ENCODE measurements at regions not wholly inside any gene's neighbourhood (a gene's known extent, or its start where the extent isn't known, plus 50 kb on each side); places are given as distances from the start of the nearest gene placed in this dataset.

- DNase-seq, result no peak
Observed at GRCh38 chr6:26149240-26149639, 62.0 kb downstream of the HFE start.

- DNase-seq, result no peak
Observed at GRCh38 chr6:26152226-26153101, 65.2 kb downstream of the HFE start.

- peak; percentile 49 for DNase-seq
Observed at GRCh38 chr6:26155061-26155930, 68.1 kb downstream of the HFE start.

GRCh38 chr6:26156105-26156849, 69.0 kb downstream of the HFE start:
- peak; percentile 52 for DNase-seq

- DNase-seq, result peak; percentile 60
Observed at GRCh38 chr6:26156850-26157250, 69.6 kb downstream of the HFE start.

DNA sequence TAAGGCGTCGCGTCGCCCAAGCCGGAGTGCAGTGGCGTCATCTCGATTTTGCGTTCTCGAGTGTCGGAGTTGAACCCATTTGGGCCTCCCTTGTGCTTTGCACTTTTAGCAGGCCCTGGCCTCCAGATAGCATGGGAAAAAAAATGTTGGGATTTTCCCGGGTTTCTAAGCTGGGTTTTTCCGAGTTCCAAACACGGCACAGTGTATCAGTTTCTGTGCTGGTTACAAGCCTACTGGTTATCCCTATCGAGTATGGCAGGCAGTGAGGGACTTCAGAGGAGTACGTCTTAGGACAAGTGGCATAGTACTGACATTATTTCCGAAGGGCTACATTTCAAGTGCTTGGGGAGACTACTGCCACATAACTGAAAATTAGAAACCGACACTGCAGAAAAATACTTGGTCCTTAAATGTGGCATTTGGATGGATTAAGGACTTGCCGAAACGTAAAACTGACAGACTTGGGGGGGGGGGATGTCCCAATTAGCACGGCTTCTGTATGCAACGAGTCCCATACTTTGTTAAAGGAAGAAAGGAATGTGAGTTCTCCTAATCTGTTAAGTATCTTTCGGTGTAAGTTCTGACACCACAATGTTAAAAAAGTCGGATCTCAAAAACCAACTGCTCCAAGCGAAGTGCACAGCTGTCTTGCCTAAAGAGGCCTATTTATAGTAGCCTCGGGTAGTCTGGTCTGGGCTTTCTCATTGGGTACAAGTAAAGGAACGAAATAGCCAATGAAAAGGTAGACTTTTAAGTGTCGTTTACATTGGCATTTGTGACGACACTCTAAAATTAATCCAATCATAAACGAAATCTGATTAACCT, 70.2 kb downstream of the HFE start:
- peak; percentile 88 for DNase-seq

DNA sequence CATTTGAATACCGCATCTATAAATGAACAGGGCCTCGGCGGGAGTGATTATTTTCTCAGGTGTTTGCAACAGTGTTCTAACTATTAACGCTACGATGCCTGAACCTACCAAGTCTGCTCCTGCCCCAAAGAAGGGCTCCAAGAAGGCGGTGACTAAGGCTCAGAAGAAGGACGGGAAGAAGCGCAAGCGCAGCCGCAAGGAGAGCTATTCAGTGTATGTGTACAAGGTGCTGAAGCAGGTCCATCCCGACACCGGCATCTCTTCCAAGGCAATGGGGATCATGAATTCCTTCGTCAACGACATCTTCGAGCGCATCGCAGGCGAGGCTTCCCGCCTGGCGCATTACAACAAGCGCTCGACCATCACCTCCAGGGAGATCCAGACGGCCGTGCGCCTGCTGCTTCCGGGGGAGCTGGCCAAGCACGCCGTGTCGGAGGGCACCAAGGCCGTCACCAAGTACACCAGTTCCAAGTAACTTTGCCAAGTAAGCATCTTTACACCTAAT, 70.9 kb downstream of the HFE start:
- DNase-seq, result no peak

- DNase-seq, result peak; percentile 28
Observed at GRCh38 chr6:26158581-26159356, 71.5 kb downstream of the HFE start.

DNA sequence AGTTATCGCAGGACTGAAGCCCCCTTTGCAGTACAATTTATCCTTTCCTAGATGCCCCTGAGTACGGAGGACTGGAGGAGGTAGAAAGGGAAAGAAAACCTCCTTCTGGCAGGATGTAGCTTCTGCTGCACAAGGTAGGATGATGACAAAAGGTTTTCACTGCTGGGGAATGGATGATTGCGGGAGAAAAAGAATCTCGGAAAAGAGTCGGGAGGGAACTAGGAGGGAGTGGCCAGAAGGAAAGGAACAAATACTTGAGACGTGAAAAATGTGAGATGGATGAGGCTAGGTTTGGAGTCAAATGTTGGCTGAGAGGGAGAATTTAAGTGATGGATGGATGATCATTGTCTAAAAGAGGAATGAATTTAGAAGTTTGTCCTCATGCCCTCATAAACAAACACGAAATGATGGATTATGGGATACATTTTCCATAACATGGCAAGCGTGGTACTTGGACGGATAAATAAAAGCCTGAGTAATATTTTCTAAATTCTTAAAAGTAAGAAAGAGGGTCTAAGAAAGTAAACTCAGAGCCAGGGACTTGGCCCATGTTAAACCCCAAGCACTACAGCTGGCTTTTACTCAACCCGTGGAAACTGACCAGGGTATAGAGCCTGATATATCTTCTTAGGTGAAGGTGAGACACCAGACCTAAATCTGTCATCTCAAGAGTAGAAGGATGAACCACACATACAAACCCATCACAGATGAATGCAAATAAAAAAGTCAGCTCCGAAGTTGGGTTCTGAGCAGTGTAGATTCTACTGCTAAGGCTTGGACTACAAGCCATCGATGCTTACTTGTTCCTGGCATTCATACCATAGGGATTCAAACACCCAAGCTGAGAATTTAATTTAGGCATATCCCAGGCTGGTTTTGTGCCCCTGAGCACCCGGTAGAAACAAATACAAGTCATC, 72.4 kb downstream of the HFE start:
- no peak for DNase-seq

- no peak for DNase-seq
Observed at GRCh38 chr6:26161322-26161721, 74.1 kb downstream of the HFE start.

- DNase-seq, result no peak
Observed at GRCh38 chr6:26162399-26162798, 75.2 kb downstream of the HFE start.

- DNase-seq, result no peak
Observed at GRCh38 chr6:26163427-26164119, 76.3 kb downstream of the HFE start.

DNA sequence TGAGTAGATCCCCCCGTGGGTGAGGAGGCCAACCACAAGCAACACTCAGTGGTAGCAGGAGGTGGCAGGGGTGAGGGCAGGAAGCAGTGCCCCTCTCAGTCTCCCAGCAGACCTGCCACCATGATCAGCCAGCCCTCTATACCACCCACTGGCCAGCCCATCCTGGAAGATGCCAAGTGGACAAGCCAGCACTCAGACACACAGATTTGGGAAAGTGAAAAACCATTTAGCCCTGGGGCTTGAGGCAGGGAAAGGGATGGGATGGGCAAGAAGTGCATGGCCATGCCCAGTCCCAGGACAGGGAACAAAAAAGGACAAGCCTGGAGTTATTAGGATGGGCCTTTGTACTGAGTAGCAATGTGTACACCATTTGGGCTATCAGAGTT, 76.9 kb downstream of the HFE start:
- DNase-seq, result no peak

DNA sequence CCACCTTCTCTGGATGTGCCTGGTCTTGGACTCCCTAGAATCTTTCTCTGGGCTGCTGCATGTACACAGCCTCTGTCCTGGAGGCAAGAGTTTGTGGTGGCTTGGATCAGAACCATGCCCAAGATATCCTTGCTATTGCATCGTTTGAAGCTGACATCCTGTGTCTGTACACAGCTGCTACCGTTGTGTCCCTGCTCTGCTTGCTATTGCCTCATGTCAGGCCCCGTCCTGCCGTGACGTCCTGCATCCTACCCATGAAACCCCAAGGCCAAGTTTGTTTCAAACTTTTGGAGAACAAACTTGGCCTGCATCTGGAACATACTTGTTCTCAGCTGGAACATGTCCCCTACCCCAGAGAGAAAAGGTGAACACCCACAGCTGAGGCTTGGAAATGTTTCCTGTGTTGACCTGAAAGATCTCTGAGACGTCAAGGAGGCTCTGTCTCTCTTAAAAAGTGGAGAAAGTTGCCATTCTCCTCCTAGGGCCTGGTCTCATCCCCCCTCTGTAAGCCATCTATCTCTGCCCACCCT, 78.1 kb downstream of the HFE start:
- no peak for DNase-seq

DNA sequence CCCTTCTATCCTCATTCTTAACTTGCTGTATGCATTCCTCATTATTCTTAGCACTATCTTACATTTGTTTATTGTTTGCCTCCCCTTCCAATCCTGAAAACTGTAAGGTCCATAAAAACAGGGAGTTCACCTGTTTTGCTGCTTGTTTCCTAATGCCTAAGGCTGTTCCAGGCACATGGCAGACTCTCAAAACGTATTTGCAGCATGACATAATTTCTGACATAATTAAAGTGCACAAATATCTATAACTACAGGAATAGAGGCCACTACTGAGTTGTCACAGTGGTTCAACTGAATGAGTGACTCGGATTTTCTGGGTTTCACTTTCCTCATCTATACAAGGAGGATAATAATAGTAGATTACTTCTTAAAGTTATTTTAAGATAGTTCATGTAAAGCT, 83.0 kb downstream of the HFE start:
- DNase-seq, result no peak

DNA sequence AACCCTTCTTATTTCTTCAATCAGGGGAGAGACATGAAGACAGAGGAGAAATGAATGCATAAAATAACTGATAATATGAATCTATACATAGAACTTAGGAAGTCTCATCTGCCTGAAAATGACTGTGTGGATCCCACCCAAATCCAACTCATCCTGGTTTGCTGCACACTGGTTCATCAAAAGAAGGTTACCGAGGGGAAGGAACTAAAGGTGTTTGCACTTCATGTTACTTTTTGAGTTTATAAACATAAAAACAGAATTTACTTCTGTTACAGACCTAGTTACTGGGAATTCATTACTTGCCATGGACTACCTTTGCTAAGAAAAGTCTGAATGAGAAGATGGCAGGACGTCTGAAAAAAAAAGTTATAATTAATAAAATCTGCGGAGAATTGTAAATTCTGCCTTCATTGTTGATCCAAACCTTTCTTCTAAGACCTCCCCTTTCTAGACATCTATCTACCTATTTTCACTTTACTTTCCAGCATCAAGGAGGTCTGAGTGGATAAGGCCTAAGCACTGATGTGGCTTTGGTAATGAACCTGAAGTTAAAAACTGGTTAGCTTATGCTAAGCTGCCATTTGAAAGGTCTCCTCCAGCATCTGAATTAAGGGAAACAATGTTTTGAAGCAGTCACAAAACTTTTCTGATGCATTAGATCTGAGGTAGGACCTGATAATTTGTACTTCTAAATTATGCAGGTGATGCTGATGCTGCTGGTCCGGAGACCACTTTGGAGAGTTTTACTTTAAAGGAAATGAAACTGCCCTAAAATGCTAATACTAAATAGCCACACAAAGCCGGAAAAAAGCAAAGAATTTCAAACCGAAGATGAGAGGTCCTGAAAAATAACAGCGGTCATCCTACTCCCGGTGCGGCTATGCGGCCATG, 84.0 kb downstream of the HFE start:
- no peak for DNase-seq

- no peak for DNase-seq
Observed at GRCh38 chr6:26172608-26172968, 85.4 kb downstream of the HFE start.

- DNase-seq, result no peak
Observed at GRCh38 chr6:26173836-26174145, 86.6 kb downstream of the HFE start.

DNA sequence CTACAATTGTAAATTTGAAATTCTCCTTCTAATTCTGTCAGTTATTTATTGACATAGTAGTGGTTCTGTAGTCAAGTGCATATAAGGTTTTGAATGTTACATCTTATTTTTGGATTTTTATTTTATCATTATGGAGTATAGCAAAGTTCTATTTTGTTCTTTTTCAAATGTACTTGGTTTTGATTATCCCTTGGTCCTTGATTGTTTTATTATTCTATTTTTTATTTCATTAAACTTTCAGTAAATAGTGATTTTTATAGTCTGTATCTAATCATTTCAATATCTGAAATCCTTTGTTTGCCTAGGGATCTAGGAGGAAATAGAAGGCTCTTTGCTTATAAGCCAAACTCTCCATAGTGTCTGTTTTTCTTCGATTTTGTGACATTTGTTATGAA, 87.8 kb downstream of the HFE start:
- DNase-seq, result no peak

Data from NCI-H510A (cell line).